ENCODE measurements at regions not wholly inside any gene's neighbourhood (a gene's known extent, or its start where the extent isn't known, plus 50 kb on each side); places are given as distances from the start of the nearest gene placed in this dataset.

- TF ChIP-seq EGR1 (IDR thresholded peaks at IDR 0.05) = no peak
- no peak for TF ChIP-seq MAX (IDR thresholded peaks at IDR 0.05)
- TF ChIP-seq CEBPB (IDR thresholded peaks at IDR 0.05) = no peak
- TF ChIP-seq NFIC (IDR thresholded peaks at IDR 0.05) = no peak
- TF ChIP-seq YY1 (IDR thresholded peaks at IDR 0.05; ENCODE audit: low read depth) = no peak
- TF ChIP-seq TEAD4 (IDR thresholded peaks at IDR 0.05) = no peak
- no peak for TF ChIP-seq RAD21 (IDR thresholded peaks at IDR 0.05; ENCODE audit: low read depth)
- TF ChIP-seq TAF1 (IDR thresholded peaks at IDR 0.05; ENCODE audit: low read depth) = no peak
- no peak for TF ChIP-seq TCF12 (IDR thresholded peaks at IDR 0.05; ENCODE audit: low read depth)
- TF ChIP-seq EP300 (IDR thresholded peaks at IDR 0.05; ENCODE audit: borderline replicate concordance) = no peak
- TF ChIP-seq CREB1 (IDR thresholded peaks at IDR 0.05; ENCODE audit: low read depth) = no peak
- no peak for TF ChIP-seq FOXM1 (IDR thresholded peaks at IDR 0.05; ENCODE audit: borderline replicate concordance, low read depth)
- TF ChIP-seq REST (IDR thresholded peaks at IDR 0.05; ENCODE audit: low read depth) = no peak
- no peak for TF ChIP-seq ZBTB7A (IDR thresholded peaks at IDR 0.05; ENCODE audit: low read depth)
Observed at GRCh38 chr3:39671116-39671515, 138.3 kb upstream of the MYRIP start.
